ENCODE measurements at regions not wholly inside any gene's neighbourhood (a gene's known extent, or its start where the extent isn't known, plus 50 kb on each side); places are given as distances from the start of the nearest gene placed in this dataset.

GRCh38 chr9:113674436-113674835, 201.7 kb upstream of the ZNF618 start:
- H4K20me1 ChIP-seq (ENCODE audit: insufficient read depth, low read length), result no peaks in the 10 kb centered on the region
- H3K4me1 ChIP-seq (ENCODE audit: insufficient read depth, low read length), result peaks cover 33% of the 10 kb centered on the region
- no peaks in the 10 kb centered on the region for H3K27me3 ChIP-seq (ENCODE audit: insufficient read depth, low read length)
- H3K36me3 ChIP-seq (ENCODE audit: insufficient read depth, low read length), result no peaks in the 10 kb centered on the region
- H3K9me3 ChIP-seq (ENCODE audit: low read depth, low read length), result no peaks in the 10 kb centered on the region
- no peaks in the 10 kb centered on the region for H3K79me2 ChIP-seq (ENCODE audit: insufficient read depth, low read length)
- TF ChIP-seq CTCF (IDR thresholded peaks at IDR 0.05; ENCODE audit: extremely low read depth, low read depth, low read length), result no peak
- H2AFZ ChIP-seq (ENCODE audit: low read length), result no peak overlapping the region
- no peak overlapping the region for H3K4me3 ChIP-seq (ENCODE audit: insufficient read depth, low read length)
- peak overlapping the region; percentile 93 for H3K27ac ChIP-seq (ENCODE audit: low read depth, low read length)
- H3K4me2 ChIP-seq (ENCODE audit: insufficient read depth, low read length), result no peak overlapping the region
- DNase-seq (ENCODE audit: insufficient read length, low spot score, missing footprints), result no peak

- Histone ChIP-seq H3K9me3 (ENCODE audit: low read depth, low read length) (no peaks in the 10 kb centered on the region), H3K4me3 (ENCODE audit: insufficient read depth, low read length) (no peak overlapping the region), H3K36me3 (ENCODE audit: insufficient read depth, low read length) (no peaks in the 10 kb centered on the region), H3K27me3 (ENCODE audit: insufficient read depth, low read length) (no peaks in the 10 kb centered on the region), H3K79me2 (ENCODE audit: insufficient read depth, low read length) (no peaks in the 10 kb centered on the region), H2AFZ (ENCODE audit: low read length) (peak overlapping the region; percentile 58), H3K4me1 (ENCODE audit: insufficient read depth, low read length) (peaks cover 33% of the 10 kb centered on the region), H3K4me2 (ENCODE audit: insufficient read depth, low read length) (peak overlapping the region; percentile 55), H3K27ac (ENCODE audit: low read depth, low read length) (peak overlapping the region; percentile 93), H4K20me1 (ENCODE audit: insufficient read depth, low read length) (no peaks in the 10 kb centered on the region)
- peak; percentile 95 for DNase-seq (ENCODE audit: insufficient read length, low spot score, missing footprints)
- TF ChIP-seq CTCF (IDR thresholded peaks at IDR 0.05; ENCODE audit: extremely low read depth, low read depth, low read length), result no peak
Observed at GRCh38 chr9:113675475-113675941, 200.6 kb upstream of the ZNF618 start.

GRCh38 chr9:113677057-113677456, 199.1 kb upstream of the ZNF618 start:
- Histone ChIP-seq H4K20me1 (ENCODE audit: insufficient read depth, low read length) (no peaks in the 10 kb centered on the region), H3K4me3 (ENCODE audit: insufficient read depth, low read length) (no peak overlapping the region), H3K4me1 (ENCODE audit: insufficient read depth, low read length) (peaks cover 33% of the 10 kb centered on the region), H3K4me2 (ENCODE audit: insufficient read depth, low read length) (no peak overlapping the region), H3K27me3 (ENCODE audit: insufficient read depth, low read length) (no peaks in the 10 kb centered on the region), H2AFZ (ENCODE audit: low read length) (no peak overlapping the region), H3K79me2 (ENCODE audit: insufficient read depth, low read length) (no peaks in the 10 kb centered on the region), H3K27ac (ENCODE audit: low read depth, low read length) (no peak overlapping the region), H3K9me3 (ENCODE audit: low read depth, low read length) (no peaks in the 10 kb centered on the region), H3K36me3 (ENCODE audit: insufficient read depth, low read length) (no peaks in the 10 kb centered on the region)
- DNase-seq (ENCODE audit: insufficient read length, low spot score, missing footprints), result no peak
- no peak for TF ChIP-seq CTCF (IDR thresholded peaks at IDR 0.05; ENCODE audit: extremely low read depth, low read depth, low read length)

- no peak for DNase-seq (ENCODE audit: insufficient read length, low spot score, missing footprints)
- Histone ChIP-seq H3K79me2 (ENCODE audit: insufficient read depth, low read length) (no peaks in the 10 kb centered on the region), H3K27me3 (ENCODE audit: insufficient read depth, low read length) (no peaks in the 10 kb centered on the region), H3K4me2 (ENCODE audit: insufficient read depth, low read length) (no peak overlapping the region), H4K20me1 (ENCODE audit: insufficient read depth, low read length) (no peaks in the 10 kb centered on the region), H3K36me3 (ENCODE audit: insufficient read depth, low read length) (no peaks in the 10 kb centered on the region), H3K4me3 (ENCODE audit: insufficient read depth, low read length) (no peak overlapping the region), H2AFZ (ENCODE audit: low read length) (no peak overlapping the region), H3K9me3 (ENCODE audit: low read depth, low read length) (no peaks in the 10 kb centered on the region), H3K4me1 (ENCODE audit: insufficient read depth, low read length) (peaks cover 36% of the 10 kb centered on the region), H3K27ac (ENCODE audit: low read depth, low read length) (no peak overlapping the region)
- TF ChIP-seq CTCF (IDR thresholded peaks at IDR 0.05; ENCODE audit: extremely low read depth, low read depth, low read length), result no peak
Observed at GRCh38 chr9:113677569-113677968, 198.5 kb upstream of the ZNF618 start.

Measured in osteoblast (primary cell).